Common myeloid progenitor, CD34-positive (primary cell): ENCODE measurements at regions not wholly inside any gene's neighbourhood (a gene's known extent, or its start where the extent isn't known, plus 50 kb on each side); places are given as distances from the start of the nearest gene placed in this dataset.

Experiments used
- CTCF ChIA-PET: fragments of 350-600 bp; sonication (Branson Sonifier 250); formaldehyde crosslinking; loops from one replicate; lab custom pipeline; 2021; ENCODE audit warnings: antibody characterized with exemption; lab: Charles Lee
- POLR2A ChIA-PET: fragments of 350-600 bp; sonication (Branson Sonifier 250); formaldehyde crosslinking; loops from one replicate; lab custom pipeline; 2021; ENCODE audit warnings: antibody characterized with exemption; lab: Charles Lee
- DNase-seq, 3 donors: peaks; one replicate each; pipeline versions ENCODE4 v3.0.0 to v3.0.0-alpha.2; 2013
- H3K27ac ChIP-seq, 2 experiments: 1 replicate in 1 of 2; 2 replicates in 1 of 2; pipeline ENCODE4 v1.7.0; 2013; ENCODE audit warnings: inconsistent platforms in 2 of 2, low read length in 2 of 2, mild to moderate bottlenecking in 2 of 2, low read depth in 1 of 2, moderate library complexity in 1 of 2; ENCODE audit not compliant: severe bottlenecking in 2 of 2, insufficient read depth in 1 of 2, poor library complexity in 1 of 2
- H3K27me3 ChIP-seq, 5 experiments: replicated peaks in 2 of 5; 1 replicate in 3 of 5; 2 replicates in 2 of 5; pipeline versions ENCODE4 v1.6.1 to v1.7.0; 2013; ENCODE audit warnings: low read length in 4 of 5, mild to moderate bottlenecking in 2 of 5, moderate library complexity in 2 of 5, inconsistent platforms in 1 of 5; ENCODE audit not compliant: insufficient read depth in 5 of 5, control insufficient read depth in 4 of 5
- H3K36me3 ChIP-seq, 4 experiments: 1 replicate in 2 of 4; 2 replicates in 2 of 4; pipeline versions ENCODE4 v1.6.1 to v1.7.0; 2013; ENCODE audit warnings: low read length in 3 of 4, control low read depth in 1 of 4, mild to moderate bottlenecking in 1 of 4; ENCODE audit not compliant: control insufficient read depth in 4 of 4, insufficient read depth in 4 of 4
- H3K4me1 ChIP-seq, 4 experiments: 1 replicate in 3 of 4; 2 replicates in 1 of 4; pipeline versions ENCODE4 v1.6.1 to v1.7.1; 2013; ENCODE audit warnings: low read length in 3 of 4, mild to moderate bottlenecking in 3 of 4, control low read depth in 1 of 4, inconsistent platforms in 1 of 4, moderate library complexity in 1 of 4; ENCODE audit not compliant: control insufficient read depth in 4 of 4, insufficient read depth in 4 of 4; ENCODE audit errors: control extremely low read depth in 1 of 4
- H3K4me3 ChIP-seq, 7 experiments: 1 replicate in 4 of 7; 2 replicates in 3 of 7; pipeline versions ENCODE4 v1.5.1 to v1.7.0; 2013; ENCODE audit warnings: mild to moderate bottlenecking in 7 of 7, low read length in 6 of 7, moderate library complexity in 6 of 7, inconsistent platforms in 2 of 7, low read depth in 2 of 7, control low read depth in 1 of 7; ENCODE audit not compliant: insufficient read depth in 4 of 7, control insufficient read depth in 1 of 7; ENCODE audit errors: extremely low read depth in 1 of 7
- H3K9me3 ChIP-seq, 5 experiments: 1 replicate in 4 of 5; 2 replicates in 1 of 5; pipeline versions ENCODE4 v1.6.1 to v1.7.1; 2013; ENCODE audit warnings: low read length in 4 of 5, mild to moderate bottlenecking in 2 of 5, inconsistent platforms in 1 of 5, low read depth in 1 of 5, moderate library complexity in 1 of 5; ENCODE audit not compliant: control insufficient read depth in 4 of 5, insufficient read depth in 2 of 5; ENCODE audit errors: control extremely low read depth in 1 of 5
- WGBS: methylation state at CpG from one replicate; pipeline ENCODE4 v1.1.5; 2013; ENCODE audit not compliant: insufficient coverage; 5-methylcytosine and 5-hydroxymethylcytosine counted together

DNA sequence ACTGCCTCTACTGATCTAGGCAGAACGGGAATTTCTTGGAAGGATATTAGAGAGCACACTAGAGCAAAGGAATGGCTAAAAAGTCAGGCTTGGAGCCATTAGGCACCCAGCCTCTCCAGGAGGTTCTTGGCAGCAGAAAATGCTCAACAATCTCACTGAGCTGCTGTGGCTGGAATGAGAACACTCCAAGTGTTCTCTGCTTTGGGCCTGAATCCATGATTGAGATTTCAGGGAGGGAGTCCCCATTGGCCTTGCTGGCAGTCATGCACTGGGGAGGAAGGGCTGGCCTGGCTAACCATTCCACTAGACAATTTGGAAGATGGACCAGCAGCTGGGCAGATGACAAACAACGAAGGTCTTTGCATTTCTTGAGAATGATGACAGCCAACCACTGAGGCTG lies 362.6 kb downstream of the SHQ1 start:
- Histone ChIP-seq H3K4me1 (peaks cover 0 to 33% (median 30%) of the 10 kb centered on the region in 4 experiments), H3K4me3 (no peak overlapping the region), H3K9me3 (peaks cover 0 to under 1% (median 0%) of the 10 kb centered on the region in 5 experiments), H3K27ac (no peak overlapping the region), H3K27me3 (no peaks in the 10 kb centered on the region), H3K36me3 (no peaks in the 10 kb centered on the region)
- ChIA-PET POLR2A (no interaction called here), CTCF (interaction anchor here (0.8 to 2.0 kb wide), 2 partner anchors 9 to 11 kb away, joined by 3 to 5 read pairs; no protein-coding TSS in a partner anchor)
- DNase-seq: no peak
- 90% methylated on average over 1 of the region's 2 CpGs for WGBS

GRCh38 chr3:72483554-72484104 lies 364.6 kb downstream of the SHQ1 start:
- WGBS: 100% methylated on average over 1 of the region's 3 CpGs
- Histone ChIP-seq H3K4me1 (peaks cover 0 to 32% (median 23%) of the 10 kb centered on the region in 4 experiments), H3K27ac (no peak overlapping the region), H3K27me3 (no peaks in the 10 kb centered on the region), H3K36me3 (no peaks in the 10 kb centered on the region), H3K4me3 (no peak overlapping the region), H3K9me3 (peaks cover 0 to 5% (median 0%) of the 10 kb centered on the region in 5 experiments)
- POLR2A ChIA-PET: no interaction called here
- DNase-seq: no peak
- CTCF ChIA-PET: interaction anchor here (1.0 to 2.0 kb wide), 3 partner anchors 10 to 127 kb away, joined by 3 to 4 read pairs (median 4); no protein-coding TSS in a partner anchor

- Histone ChIP-seq H3K27ac (no peak overlapping the region), H3K36me3 (no peaks in the 10 kb centered on the region), H3K27me3 (no peaks in the 10 kb centered on the region), H3K4me3 (peak overlapping the region in 6 of 7 experiments; percentile 13 to 66 (median 44)), H3K9me3 (peaks cover 0 to 5% (median 0%) of the 10 kb centered on the region in 5 experiments), H3K4me1 (peaks cover 0 to 26% (median 21%) of the 10 kb centered on the region in 4 experiments)
- 0% methylated on average over 10 of the region's 12 CpGs for WGBS
- DNase-seq: peak; percentile 82 to 91 (median 91)
- POLR2A ChIA-PET: interaction anchor here (0.6 to 0.7 kb wide), 3 partner anchors 11 to 363 kb away, joined by 3 to 5 read pairs (median 4); no protein-coding TSS in a partner anchor
- CTCF ChIA-PET: interaction anchor here (1.0 to 2.0 kb wide), 4 partner anchors 9 to 128 kb away, joined by 3 to 6 read pairs (median 4); no protein-coding TSS in a partner anchor
Measured at GRCh38 chr3:72482589-72483321, 365.5 kb downstream of the SHQ1 start.

- ChIA-PET POLR2A (no interaction called here), CTCF (no interaction called here)
- 94% methylated on average over 3 of the region's 4 CpGs for WGBS
- Histone ChIP-seq H3K27me3 (no peaks in the 10 kb centered on the region), H3K27ac (no peak overlapping the region), H3K4me3 (no peak overlapping the region), H3K36me3 (no peaks in the 10 kb centered on the region), H3K4me1 (peaks cover 0 to 14% (median 9%) of the 10 kb centered on the region in 4 experiments), H3K9me3 (peaks cover 0 to 5% (median 0%) of the 10 kb centered on the region in 5 experiments)
- no peak for DNase-seq
Measured at GRCh38 chr3:72481542-72481941, 366.7 kb downstream of the SHQ1 start.

DNA sequence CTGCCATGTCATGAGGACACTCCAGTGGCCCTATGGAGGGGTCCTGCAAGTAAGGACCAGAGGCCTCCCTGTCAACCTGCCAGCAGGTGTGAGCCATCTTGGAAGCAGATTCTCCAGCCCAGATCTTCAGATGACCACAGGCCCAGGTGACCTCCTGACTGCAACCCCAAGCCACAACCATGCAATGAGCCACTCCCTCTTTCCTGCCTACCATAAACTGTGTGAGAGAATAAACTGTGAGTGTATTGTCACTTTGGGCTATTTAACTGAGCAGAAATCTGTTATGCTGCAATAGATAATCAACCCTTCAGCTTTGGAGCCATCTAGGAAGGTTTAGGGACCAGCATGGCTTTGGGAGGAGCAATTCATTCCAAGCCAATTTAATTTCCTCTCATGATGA lies 367.9 kb downstream of the SHQ1 start:
- Histone ChIP-seq H3K27ac (no peak overlapping the region), H3K4me3 (no peak overlapping the region), H3K9me3 (peaks cover 0 to 5% (median 0%) of the 10 kb centered on the region in 5 experiments), H3K4me1 (peaks cover 0 to 13% (median 9%) of the 10 kb centered on the region in 4 experiments), H3K27me3 (no peaks in the 10 kb centered on the region), H3K36me3 (no peaks in the 10 kb centered on the region)
- POLR2A ChIA-PET: no interaction called here
- no peak for DNase-seq
- CTCF ChIA-PET: interaction anchor here (1.2 kb wide), 1 partner anchor 15 kb away, joined by 4 read pairs; no protein-coding TSS in a partner anchor

DNA sequence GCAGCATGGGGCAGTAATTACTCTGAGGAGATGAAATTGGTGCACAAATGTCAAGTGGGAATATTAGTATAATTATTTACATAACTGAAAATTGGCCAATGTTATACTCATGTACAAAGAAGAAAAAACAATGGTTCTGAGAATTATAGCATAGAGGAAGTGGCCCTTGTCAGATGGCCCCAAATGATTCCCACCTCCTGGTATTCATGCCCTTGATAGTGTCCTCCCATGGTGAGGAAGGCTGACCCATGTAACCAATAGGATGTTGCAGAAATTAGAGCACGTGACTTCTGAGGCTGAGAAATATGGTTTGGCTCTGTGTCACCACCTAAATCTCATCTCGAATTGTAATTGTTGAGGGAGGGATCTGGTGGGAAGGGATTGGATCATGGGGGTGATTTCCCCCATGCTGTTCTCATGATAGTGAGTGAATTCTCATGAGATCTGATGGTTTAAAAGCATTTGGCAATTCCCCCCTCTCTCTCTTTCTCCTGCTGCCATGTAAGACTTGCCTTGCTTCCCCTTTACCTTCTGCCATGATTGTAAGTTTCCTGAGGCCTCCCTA lies 368.5 kb downstream of the SHQ1 start:
- ChIA-PET POLR2A (no interaction called here), CTCF (interaction anchor here (1.1 to 1.2 kb wide), 2 partner anchors 9 to 14 kb away, joined by 3 to 4 read pairs; no protein-coding TSS in a partner anchor)

More for the DNA sequence above, 368.5 kb downstream of the SHQ1 start:
- H3K4me3 ChIP-seq: no peak overlapping the region
- H3K4me1 ChIP-seq: peaks cover 0 to 15% (median 9%) of the 10 kb centered on the region in 4 experiments
- DNase-seq: no peak
- H3K27me3 ChIP-seq: no peaks in the 10 kb centered on the region
- WGBS: 100% methylated on average over 1 of the region's 2 CpGs
- peaks cover 0 to 5% (median 0%) of the 10 kb centered on the region in 5 experiments for H3K9me3 ChIP-seq
- H3K27ac ChIP-seq: no peak overlapping the region
- H3K36me3 ChIP-seq: no peaks in the 10 kb centered on the region
